ENCODE measurements at regions not wholly inside any gene's neighbourhood (a gene's known extent, or its start where the extent isn't known, plus 50 kb on each side); places are given as distances from the start of the nearest gene placed in this dataset.

DNA sequence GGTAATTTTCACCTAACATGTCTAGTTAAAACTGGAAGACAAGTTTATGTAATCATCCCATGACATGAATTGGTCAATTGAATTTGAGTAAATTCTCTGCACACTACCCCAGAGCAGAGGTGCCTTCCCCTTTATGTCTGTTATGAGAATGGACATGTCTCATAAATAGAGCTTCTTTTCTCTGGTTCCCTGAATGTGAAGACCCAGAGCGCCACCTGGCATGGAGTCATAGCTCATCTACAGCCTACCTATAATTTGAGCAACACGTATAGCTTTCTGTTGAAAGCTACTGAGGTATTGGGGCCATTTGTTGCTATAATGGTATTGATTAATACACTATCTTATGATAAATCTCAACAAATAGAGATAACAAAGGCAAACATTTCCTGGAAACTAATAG is 626.5 kb upstream of the GALNTL6 start:
- TF ChIP-seq CTCF (conservative IDR thresholded peaks at IDR 0.05), result peak; percentile 50

DNA sequence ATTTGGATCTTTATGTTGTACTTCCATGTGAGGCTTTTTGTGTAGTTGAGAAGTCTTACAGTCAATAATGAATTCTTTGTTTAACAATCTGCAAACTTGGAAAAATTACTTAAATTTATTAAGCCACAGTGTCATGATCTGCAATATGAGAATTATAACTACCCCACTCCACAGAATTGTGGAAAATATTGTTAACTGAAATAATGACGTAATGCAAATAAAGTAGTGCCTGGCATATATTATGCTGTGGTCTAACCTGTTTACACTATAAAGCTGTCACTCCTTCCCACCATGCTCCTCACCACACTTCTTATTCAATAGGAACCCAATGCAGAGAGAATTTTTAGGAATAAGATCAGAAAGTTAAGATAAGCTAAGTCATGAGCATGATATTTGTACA is 632.1 kb upstream of the GALNTL6 start:
- TF ChIP-seq CTCF (conservative IDR thresholded peaks at IDR 0.05), result no peak
- H3K27ac ChIP-seq, result no peak overlapping the region

More for the DNA sequence above, 626.5 kb upstream of the GALNTL6 start:
- no peak overlapping the region for H3K27ac ChIP-seq

DNA sequence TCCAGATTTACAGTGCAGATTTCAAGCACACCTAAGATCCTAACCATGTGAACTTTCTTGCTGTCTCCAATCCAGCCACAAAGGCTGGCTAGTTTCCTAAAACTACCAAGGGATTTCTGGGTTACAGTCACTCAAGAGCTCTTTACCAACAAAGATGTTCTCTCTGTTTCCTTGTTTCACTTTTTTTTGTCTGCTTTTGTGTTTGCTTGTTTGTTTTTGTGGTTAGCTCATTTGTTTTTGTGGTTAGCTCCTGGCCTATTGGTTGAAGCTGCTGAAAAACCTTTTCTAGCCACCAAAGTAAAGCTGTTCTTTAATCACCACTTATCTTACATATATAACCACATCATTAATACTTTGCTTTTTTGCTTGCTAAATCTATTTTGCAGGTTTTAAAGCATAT is 642.5 kb upstream of the GALNTL6 start:
- H3K27ac ChIP-seq, result no peak overlapping the region
- TF ChIP-seq CTCF (conservative IDR thresholded peaks at IDR 0.05), result no peak

DNA sequence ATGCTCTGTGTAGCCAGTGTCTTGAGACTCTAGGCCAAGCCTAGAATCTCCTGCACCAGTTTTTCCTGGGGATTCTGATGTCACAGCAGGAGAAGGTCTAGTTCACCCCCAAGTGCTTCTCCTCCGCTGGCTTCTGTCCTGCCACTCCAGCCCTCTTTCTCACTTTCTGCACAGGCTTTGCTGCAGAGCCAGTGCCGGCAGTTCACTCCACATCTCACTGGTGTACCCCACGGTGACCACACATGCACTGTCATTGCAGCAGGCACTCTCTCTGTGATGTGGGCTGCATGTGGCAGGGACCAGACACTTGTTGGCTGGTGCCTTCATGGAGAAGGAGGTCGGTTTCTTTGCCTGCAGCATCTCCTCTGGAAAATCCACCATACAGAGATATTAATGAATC is 643.8 kb upstream of the GALNTL6 start:
- no peak for TF ChIP-seq CTCF (conservative IDR thresholded peaks at IDR 0.05)
- no peak overlapping the region for H3K27ac ChIP-seq

DNA sequence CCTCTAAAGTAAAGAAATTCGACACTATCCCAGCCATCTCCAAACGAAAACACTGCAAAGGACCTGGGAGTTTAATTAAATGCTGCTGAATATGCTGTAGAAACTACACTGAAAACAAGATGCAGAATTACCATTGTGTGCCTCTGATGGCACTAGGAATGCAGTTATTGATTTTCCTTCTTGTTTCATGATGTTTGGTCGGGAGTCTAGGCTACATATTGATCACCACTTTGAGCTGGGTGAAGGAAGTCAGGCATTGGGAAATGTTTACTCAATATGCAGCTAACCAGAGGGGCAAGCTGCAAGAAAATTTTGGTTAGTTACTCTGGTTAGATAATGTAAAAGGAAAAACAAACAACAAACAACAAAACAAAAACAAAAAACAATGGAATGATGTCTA is 650.7 kb upstream of the GALNTL6 start:
- no peak overlapping the region for H3K27ac ChIP-seq
- TF ChIP-seq CTCF (conservative IDR thresholded peaks at IDR 0.05), result no peak

DNA sequence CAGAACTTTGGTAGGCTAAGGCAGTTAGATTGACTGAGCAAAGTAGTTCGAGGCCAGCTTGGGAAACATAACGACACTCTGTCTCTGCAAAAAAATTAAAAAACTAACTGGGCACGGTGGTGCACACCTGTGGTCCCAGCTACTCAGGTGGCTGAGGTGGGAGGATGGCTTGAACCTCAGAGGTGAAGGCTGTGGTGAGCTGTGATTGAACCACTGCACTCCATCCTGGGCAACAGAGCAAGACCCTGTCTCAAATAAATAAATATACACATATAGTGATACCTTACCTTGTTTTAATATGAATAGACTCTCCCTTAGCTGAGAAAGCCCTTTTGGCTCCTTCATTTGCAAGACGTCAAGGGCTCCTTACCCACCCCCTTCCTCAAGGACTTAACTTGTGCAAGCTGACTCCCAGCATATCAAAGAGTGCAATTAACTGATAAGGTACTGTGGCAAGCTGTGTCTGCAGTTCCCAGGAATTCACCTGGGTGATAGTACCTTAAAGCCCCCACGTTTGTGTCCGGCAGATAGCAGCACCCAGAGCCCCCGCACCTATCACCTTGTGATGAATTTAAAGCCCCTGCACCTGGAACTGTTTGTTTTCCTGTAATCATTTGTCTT is 655.6 kb upstream of the GALNTL6 start:
- H3K27ac ChIP-seq, result no peak overlapping the region
- no peak for TF ChIP-seq CTCF (conservative IDR thresholded peaks at IDR 0.05)

DNA sequence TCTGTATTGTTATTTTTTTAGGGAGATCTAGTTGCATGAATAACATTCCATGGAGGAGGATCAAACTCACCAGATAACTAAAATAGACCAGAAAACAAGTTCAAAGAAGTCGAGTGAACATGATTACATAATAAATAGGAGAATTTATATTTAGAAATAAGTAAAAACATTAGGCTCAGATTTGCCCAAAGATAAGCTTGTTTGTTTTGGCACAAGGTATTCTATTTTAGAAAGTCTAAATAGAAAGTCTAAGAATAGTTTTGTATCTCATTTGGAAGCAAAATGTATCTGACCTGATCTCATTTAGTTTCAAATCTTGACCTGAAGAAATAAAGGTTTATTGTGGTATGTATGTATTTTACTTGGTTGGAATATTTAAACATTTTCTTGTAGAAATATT is 670.6 kb upstream of the GALNTL6 start:
- H3K27ac ChIP-seq, result no peak overlapping the region
- no peak for TF ChIP-seq CTCF (conservative IDR thresholded peaks at IDR 0.05)
